GM19395 (cell line): ENCODE measurements at regions not wholly inside any gene's neighbourhood (a gene's known extent, or its start where the extent isn't known, plus 50 kb on each side); places are given as distances from the start of the nearest gene placed in this dataset.

Experiments used
- ATAC-seq: cut with Tn5 transposase; IDR thresholded peaks from one replicate; pipeline ENCODE4 v1.9.1; 2021; ENCODE audit warnings: mild to moderate bottlenecking, moderate library complexity; ENCODE audit not compliant: unreplicated experiment

DNA sequence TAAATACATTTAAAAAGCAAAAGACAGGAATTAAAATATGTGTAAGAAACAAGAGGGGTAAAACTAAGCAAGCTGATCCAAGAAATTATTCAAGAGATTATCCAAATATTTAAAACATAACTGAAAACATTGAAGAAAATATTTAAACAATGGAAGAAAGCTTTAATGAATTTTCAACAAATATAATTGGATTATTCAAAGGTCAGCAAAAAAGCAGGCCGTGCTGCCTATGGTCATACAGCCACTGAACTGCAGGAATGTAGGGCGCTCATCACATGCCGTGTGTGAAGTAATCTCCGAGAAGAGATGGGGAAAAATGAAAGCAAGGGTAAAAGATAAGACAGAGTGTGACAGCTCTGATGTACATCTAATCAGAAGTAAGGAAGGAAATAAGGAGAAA lies 1195.4 kb upstream of the EYS start:
- no peak for ATAC-seq

DNA sequence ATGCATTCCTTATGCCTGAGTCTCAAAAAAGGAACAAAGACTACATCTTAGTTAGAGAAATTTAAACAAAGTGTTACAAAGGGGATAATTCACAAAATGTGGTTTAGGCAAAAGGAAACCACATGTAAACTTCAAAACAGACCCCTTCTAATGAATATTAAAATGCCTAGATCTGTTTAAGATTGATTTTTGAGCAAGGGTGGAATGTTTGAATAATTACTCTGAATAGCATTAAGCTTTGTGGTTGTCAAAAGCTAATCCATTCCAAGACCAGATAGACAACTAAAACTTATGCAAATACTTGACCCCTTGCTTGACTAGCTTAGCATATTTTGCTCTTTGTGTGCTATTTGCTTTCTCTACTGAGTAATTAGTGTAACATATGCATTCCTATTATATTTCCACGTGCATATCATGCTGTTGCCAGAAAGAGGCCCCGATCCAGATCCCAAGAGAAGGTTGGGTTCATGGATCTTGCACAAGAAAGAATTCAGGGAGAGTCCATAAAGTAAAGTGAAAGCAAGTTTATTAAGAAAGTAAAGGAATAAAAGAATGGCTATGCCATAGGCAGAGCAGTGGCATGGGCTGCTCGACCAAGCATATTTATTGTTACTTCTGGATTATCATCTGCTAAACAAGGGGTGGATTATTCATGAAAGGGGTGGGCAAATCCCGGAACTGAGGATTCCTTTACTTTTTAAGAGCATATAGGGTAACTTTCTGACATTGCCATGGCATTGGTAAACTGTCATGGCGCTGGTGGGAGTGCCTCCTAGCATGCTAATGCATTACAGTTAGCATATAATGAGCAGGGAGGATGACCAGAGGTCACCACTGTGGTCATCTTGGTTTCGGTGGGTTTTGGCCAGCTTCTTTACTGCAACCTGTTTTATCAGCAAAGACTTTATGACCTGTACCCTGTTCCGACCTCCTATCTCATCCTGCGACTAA lies 1193.4 kb upstream of the EYS start:
- no peak for ATAC-seq

DNA sequence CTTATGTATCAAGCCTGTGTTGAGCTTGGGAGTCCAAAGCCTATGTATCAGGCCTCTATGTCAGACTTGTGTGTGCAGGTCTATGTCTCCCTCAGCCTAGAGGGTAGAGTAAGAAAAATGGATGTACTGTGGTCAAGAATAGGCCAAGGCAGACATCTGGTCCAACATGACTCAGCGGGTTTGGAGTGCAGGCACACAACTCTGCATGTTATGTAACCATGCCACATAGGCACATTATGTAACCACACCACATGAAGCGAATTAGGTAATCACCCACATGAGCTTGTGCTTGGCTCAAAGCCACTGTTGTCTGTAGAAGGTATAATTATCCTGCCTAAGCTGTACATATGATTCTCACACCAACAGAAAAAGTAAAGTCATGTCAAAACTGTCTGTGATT lies 1190.5 kb upstream of the EYS start:
- no peak for ATAC-seq

DNA sequence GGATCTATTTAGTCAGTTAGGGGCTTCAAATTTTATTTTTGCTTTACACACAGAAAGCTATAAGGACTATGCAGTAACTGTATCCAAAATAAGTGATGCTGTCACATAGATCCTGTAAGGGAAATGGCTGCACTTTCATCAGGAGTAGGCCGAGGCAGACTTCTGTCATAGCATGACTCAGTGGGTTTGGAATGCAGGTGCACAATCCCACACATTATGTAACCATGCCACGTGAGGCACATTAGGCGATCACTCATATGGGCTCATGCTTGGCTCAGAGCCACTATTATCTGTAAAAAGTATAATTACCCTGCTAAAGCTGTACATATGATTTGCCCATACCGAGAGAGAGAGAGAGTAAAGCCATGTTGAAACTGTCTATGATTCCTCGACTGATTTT lies 1189.4 kb upstream of the EYS start:
- ATAC-seq: no peak

DNA sequence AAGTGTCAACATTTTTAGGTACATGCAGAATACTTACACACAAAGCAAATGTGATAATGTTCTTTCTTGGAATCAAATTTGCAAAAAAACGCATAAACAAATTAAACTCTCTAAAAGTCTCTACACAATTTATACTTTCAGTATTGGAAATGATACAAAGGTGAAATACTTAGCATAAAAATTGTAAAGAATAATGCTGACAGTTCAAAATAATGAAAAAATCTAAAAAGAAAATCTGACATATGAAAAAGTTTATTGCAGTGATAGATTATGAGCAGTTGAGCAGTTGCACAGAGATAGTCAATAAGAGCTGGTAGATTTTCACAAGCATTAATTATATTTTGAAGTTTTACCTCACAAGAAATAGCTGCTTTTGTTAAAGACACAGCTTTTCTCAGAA lies 1176.4 kb upstream of the EYS start:
- ATAC-seq: no peak

DNA sequence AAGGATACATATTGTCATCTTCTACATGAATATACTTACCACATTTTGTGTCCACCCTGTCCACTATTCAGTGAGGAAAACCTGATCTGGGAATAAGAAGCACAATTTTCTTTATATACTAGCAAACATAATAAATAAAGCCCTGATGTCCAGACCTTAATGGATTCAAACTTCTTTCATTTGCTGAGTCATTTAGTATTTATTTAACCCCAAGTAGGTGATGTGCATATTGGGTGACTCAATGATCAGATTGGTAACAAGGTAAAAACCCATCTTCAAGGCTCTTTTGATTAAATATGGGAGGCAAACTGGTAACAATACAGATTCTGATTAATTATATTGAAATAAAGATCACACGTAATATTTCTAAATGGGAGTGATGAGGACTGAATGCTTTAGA lies 1159.8 kb upstream of the EYS start:
- ATAC-seq: no peak

DNA sequence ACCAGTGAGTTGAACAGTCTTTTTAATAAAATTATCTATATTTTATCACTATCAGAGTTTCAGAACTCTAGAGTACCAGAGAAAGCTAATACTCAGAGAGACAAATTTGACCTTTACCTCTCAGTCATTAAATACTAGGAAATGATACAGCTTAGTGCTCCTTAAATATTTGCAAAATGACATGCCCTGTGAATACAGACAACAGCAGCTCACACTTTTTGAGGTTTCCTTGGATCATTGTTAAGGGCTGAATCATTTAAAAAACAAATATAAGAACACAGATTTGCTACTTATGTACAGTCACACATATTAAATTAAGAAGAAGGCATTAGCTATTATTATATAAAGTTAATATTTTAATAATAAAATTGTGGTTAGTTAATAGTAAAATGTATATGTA lies 1158.7 kb upstream of the EYS start:
- ATAC-seq: no peak

DNA sequence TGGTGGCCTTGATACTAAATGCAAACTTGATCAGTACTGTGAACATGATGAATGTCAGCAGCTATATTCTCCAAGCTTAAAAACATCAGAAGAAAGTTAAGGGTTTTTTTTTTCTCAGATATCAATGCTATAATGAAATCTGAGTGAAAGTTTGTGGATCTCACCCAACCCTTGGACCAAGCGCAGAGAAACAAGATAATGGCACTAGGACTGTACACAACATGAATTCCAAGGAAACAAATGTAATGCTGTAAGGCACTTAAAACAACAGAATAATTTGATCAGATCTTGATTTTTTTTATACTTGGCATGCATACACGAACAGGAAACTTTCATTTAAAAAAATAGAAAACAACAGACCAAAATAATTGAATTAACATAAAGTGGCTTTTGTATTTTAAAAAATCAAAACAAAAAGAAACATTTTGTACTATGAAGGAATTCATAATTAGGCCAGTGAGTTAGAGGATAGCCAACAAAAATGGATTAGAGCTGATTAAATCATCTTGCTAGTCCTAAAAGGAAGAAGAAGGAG lies 1154.0 kb upstream of the EYS start:
- ATAC-seq: no peak

DNA sequence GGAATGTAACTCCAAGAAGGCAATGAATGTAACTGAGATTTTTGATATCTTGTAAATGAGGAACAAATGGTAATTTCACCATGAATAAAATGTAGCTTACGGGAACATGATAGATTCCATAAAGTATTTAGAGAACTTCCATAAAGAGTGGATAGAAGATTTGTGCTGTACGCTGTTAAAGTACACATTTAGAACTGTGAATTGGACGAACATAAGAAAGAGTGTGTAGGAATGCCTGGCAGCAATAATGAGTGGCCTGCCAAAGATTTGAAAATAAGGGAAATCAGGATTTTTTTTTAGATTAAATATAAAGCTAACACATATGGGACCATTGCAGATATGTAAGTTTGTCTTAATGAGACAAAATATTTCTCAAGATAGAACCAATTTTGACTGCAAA lies 1153.3 kb upstream of the EYS start:
- no peak for ATAC-seq

DNA sequence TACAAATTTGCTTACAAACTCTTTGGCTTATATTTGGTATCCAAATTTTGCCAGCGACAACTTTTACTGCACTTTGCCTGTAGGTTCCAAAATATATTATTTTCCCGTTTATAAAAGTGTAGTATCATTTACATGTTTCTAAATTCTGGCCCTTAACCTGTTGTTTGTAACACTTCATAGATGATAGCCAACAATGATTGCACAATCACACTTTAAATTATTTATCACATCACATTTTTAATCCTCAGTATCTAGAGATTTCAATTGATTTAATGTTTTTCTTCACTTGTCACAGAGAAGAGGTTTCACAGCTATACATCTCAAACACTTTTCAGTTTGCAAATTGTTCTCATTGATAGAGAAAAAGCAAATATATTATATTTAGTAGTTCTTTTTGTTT lies 1151.2 kb upstream of the EYS start:
- ATAC-seq: no peak

DNA sequence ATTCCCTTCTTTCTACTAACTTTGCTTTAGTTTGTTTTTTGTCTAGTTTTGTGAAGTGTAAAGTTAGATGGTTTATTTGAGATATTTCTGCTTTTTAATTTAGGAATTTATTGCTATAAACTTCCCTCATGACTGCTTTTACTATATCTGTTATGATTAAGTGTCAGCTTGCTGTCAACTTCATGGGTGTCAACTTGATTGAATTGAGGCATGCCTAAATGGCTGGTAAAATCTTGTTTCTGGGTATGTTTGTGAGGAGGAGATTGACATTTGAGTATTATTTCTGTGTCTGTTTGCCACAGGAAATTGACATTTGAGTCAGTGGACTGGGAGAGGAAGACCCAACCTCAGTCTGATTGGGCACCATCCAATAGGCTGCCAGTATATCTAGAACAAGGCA lies 1147.0 kb upstream of the EYS start:
- no peak for ATAC-seq

DNA sequence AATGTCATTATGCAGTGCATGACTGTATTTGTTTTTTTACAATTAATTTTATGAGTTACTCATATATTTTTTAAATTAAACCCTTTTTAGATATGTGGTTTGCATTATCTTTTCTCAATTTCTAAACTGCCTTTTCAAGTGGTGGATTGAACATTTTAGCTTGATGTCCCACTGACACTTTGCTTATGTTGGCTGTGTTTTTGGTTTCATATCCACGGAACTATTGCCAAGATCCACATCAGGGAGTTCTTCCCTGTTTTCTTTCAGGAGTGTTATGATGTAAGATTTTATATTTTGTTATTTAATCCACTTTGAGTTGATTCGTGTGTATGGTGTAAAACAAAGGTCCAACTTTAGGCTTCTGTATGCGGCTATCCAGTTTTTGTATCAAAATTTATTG lies 1144.9 kb upstream of the EYS start:
- no peak for ATAC-seq

DNA sequence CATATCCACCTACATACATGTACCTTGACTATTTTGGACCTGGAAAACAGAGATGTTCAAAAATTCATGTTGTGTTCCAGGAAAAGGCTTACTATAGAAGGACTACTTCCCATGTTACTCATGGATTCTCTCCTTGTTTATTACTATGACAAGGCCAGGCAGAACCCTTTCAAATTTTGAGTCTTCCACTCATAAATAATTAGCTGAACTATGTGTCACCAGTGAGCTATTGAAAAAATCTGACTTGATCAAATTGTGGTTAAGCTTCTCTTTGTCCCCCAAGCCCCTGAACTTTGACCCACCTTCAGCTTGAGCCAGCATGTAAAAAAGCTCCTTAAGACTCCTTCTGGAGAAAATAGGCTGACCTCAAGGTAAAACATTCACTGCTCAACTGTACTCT lies 1142.8 kb upstream of the EYS start:
- no peak for ATAC-seq

DNA sequence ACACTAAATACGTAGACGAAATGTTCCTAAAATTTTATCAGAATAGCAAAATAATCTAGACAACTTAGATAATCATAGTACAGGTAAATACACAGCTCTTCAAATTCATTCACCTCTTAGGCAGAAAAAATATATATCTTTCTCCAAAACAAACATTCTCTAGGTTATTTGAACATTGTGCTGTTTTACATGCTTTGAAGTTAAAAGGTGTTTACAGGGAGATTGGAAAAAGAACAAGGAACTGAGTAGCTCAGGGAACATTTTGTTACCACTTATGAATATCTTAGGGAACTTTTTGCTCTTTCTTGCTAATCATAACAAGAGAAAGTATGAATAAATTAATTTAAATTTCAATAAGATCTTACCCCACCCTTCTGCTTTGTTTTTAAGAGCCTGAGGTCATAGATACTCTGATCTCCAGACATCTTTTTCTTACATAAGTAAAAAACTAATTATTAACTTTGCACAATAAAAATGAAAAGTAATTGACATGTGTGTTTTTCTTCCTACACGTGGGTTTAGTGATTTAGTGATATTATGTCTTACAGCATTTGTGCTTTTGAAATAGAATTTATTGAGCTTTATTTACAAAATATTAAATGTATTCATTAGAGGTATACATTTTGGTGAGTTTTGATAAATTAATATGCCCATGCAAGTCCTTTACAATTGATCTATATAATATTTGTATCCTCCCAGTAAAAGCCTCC lies 1141.4 kb upstream of the EYS start:
- no peak for ATAC-seq

DNA sequence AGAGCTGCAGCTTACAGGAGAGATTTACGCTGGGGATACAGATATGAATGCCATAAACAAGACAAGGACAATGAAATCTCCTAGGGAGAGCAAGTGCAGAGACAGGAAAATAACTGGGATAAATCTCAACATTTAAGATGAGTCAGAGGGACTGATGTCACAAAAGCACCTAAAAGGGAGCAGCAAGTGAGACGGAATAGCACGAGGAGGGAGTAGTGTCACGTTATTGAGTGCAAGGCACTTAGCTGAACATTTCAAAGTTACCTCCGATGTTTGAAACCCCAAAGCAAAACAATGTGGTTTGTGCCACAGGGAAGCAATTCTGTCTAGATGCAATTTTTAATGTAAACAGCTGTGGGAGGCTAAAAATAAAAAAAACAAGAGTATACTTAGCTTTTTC lies 1131.7 kb upstream of the EYS start:
- ATAC-seq: no peak

DNA sequence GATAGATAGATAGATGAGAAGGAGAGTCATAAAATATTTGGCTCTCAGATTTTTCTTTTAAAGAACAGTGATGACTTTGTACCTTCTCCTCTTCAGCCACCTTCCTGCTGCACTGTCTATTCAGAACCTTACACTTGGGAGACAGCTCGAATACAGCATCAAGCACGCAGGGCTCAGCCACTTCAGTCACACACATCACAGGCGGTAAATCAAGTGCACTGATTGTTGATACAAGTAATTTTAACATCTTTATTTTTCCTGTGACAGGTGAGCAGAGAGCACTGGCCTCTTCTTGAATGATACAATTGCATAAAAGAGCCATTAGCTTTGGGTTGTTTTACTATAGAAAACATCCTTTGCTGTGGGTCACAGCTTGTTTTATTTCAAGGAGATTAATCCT lies 1118.5 kb upstream of the EYS start:
- ATAC-seq: no peak

DNA sequence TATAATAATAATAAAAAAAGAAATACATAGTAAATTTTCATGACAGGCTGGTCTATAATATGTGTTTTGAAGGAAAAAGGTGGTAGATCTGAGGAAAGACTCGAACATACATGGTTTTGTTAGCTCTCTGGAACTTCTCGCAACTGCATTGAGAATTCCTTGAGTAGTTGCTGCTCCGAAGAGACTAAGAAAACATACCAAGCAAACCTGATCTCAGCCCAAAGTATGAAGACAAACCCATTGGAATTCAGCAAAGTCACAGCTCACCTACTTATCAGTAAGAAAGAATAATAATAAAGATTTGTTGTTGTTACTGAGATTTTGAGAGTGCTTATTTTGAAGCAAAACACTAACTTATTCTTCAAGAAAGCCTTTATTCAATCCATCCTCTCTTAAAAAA lies 1107.1 kb upstream of the EYS start:
- ATAC-seq: no peak

DNA sequence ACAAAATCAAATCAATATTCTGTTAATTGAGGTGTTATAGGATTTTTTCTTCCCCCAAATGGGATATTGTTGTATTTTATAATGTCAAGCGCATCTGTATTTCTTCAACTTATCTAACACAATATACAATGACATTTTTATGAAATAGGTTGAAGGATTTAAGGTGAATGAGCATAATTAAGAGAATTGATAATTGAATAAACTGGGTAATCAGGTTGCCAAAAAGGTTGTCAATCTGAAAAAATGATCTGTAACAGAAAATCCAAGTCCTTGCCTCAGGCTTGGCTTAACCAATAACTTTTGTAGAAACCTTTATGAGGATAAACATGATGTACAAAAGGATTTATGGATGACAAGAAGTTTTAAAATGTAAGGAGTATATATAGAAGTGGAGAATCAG lies 1101.7 kb upstream of the EYS start:
- ATAC-seq: no peak

DNA sequence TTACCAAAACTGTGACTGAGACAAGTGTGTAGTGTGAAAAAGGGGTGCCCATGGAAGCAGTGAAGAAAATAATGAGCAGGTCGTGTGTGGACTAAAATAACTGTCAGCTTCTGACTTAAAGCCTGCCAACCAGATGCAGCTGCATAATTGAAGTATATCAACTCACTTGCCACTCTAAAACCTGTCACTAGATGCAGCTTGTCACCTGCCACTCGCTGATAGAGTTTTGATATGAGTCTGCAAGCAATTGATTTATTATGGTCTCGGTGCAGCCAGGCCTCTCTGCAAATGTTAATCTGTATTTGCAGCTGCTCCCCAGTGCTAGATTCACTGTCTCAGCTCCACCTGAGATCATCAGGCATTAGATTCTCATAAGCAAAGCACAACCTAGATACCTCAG lies 1090.0 kb upstream of the EYS start:
- no peak for ATAC-seq

DNA sequence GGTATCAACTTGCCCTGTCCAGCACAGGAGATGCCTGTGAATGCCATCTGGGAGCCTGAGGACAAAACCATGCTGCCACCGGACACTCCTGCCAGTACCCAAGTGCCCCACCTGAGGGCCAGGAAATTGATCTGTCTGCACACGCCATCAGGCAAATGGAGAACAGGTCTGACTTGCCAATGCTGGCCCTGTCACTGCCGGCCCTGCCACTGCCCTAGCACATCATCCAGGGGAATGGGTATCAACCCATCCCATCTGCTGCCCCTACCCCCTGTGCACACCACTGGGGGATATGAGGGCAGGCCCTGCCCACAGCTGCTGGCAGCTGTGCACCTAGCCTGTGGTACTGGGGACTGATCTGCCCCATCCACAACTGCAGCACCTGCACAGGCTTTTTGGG lies 1081.6 kb upstream of the EYS start:
- ATAC-seq: no peak

DNA sequence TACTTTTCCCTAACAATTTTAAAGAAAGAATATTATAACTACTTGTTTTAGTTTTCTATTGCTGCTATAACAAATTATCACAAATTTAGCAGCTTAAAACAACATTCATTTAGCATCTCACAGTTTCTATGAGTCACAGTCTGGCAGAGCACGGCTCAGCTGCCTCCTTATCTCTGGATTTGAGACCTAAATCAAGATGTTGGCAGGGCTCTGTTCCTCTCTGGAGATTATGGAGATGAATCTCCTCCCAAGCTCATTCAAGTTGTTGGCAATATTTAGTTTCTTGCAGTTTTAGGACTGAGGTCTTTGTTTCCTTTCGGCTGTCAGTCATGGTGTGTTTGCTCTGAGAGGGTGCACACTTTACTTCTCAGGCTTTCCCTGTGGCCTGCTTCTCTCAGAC lies 1065.8 kb upstream of the EYS start:
- no peak for ATAC-seq

DNA sequence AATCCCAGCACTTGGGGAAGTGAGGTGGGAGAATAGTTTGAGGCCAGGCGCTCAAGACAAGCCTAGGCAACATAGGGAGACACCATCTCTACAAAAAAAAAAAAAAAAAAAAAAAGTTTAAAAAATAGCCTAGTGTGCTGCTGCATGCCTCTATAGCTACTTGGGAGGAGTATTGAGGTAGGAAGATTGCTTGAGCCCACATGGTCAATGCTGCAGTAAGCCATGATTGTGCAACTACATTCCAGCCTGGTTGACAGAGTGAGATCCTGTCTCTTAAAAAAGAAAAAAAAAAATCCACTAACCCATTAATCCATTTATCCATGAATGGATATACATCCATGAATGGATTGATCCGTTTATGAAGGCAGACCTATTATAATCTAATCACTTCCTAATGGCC lies 1064.6 kb upstream of the EYS start:
- ATAC-seq: no peak
